ENCODE measurements at regions not wholly inside any gene's neighbourhood (a gene's known extent, or its start where the extent isn't known, plus 50 kb on each side); places are given as distances from the start of the nearest gene placed in this dataset.
"Not testable (repeated sequence)": the region's sequence is repeated elsewhere in the genome, so short reads cannot be mapped to it uniquely, and the experiment has no call there.

- no peak for DNase-seq (ENCODE audit: low read depth, low spot score)
Measured at GRCh38 chr2:64915510-64915900, 73.7 kb upstream of the SLC1A4 start.

DNA sequence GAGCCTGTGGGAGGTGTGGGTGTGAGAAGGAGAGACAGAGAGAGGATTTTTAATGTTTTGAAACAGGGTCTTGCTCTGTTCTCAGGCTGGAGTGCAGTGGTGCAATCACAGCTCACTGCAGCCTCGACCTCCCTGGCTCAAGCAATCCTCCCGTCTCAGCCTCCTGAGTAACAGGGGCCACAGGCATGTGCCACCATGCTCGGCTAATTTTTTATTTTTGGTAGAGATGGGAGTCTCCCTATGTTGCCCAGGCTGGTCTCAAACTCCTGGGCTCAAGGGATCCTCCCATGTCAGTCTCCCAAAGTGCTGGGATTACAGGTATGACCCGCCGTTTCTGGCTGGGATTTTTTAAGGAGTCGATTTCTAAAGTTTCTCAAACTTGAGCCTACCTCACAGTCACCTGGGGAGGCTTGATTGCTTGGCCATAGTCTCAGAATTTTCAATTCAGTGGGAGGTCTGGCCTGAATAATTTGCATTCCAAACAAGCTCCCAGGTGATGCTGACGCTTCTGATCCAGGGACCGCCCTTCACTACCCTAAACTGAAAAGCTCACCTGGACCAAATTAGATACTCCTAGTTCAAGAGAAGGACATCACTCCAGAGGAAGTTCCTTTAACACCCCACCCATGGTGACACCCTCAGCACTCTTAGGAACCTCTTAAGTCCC lies 70.8 kb upstream of the SLC1A4 start:
- no peak for DNase-seq (ENCODE audit: low read depth, low spot score)

- no peak for DNase-seq (ENCODE audit: low read depth, low spot score)
Measured at GRCh38 chr2:64919261-64919660, 69.9 kb upstream of the SLC1A4 start.

GRCh38 chr2:64922482-64923384 lies 66.5 kb upstream of the SLC1A4 start:
- no peak for DNase-seq (ENCODE audit: low read depth, low spot score)

DNA sequence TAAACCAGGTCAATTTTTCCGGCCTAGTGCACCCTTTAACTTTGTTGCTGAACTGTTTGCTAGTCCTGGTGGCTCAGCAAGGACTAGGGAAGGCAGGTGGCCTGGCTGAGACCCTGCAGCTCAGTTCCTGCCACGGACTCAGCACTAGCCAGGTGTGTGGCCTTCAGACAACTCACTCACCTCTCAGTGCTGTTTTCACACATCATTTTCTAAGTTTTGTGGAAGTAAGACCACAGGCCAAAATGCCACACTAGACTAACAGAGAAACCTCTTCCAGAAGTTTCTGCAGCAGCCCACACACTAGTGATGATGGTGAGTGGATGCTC lies 65.9 kb upstream of the SLC1A4 start:
- DNase-seq (ENCODE audit: low read depth, low spot score), result no peak

- no peak for DNase-seq (ENCODE audit: low read depth, low spot score)
Measured at GRCh38 chr2:64924170-64924934, 64.8 kb upstream of the SLC1A4 start.

DNA sequence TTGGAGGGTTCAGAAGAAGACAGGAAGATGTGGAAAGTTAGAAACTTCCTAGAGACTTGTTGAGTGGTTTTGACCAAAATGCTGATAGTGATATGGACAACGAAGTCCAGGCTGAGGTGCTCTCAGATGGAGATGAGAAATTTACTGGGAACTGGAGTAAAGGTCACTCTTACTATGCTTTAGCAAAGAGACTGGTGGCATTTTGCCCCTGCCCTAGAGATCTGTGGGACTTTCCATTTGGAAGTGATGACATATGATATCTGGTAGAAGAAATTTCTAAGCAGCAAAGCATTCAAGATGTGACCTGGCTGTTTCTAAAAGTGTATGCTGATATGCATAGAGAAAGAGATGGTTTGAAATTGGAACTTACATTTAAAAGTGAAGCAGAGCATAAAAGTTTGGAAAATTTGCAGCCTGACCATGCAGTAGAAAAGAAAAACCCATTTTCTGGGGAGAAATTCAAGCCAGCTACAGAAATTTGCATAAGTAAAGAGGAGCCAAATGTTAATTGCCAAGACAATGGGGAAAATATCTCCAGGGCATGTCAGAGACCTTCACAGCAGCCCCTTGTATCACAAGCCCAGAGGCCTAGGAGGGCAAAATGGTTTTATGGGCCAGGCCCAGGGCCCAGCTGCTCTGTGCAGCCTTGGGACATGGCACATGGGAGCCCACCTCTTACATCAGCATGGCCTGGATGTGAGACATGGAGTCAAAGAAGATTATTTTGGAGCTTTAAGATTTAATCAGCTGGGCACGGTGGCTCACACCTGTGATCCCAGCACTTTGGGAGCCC lies 63.1 kb upstream of the SLC1A4 start:
- not testable (repeated sequence) for DNase-seq (ENCODE audit: low read depth, low spot score)

DNA sequence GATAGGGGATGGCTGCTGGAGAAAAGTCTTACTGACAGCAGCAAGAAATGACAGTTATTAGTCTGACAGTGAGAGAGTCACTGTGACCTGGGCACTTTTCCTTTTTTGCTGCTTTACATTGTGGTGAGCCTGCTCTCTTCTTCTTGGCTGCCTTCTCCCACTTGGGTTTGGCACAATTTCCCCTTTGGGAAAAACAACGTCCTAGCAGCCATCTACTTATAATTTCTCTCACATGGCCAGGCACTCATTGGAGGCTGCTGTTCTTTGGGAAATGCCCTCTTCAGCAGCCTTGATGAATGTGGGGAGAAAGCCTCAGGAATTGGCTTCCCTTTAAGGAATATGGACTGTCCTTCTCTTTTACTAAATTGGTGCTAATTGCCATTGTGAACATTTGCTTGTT lies 60.4 kb upstream of the SLC1A4 start:
- no peak for DNase-seq (ENCODE audit: low read depth, low spot score)

DNA sequence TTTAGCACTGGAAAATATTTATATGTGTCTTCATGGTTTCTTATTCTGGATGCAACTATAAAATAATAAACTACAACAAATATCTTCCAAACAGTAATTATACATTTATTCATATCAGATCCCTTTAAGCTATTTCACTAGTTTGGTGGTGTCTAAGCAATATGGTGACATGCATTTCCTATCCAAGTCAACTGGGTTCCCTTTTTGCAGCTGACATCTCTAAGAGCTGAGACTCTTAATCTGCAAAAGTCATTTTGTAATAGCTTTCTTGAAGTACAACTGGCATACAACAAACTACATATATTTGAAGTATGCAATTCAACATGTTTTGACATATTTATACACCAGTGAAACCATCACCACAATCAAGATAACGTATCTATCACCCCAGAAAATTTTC lies 59.9 kb upstream of the SLC1A4 start:
- DNase-seq (ENCODE audit: low read depth, low spot score), result no peak

DNA sequence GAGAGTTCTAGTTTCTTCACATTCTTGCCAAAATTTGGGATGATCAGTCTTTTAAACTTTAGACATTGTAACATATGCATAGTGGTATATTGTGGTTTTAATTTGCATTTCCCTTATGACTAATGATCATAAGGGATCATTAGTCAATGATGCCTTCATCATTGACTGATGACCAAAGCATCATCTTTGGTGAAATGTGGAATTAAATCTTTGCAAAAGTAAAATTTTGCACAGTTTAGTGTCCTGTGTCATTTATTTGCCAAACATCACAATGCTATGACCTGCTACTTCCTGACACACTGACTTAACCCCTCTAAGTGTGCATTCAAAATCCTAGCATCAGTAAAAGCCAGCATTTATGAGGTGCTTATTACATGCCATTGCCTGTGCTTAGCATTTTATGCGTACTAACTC lies 58.9 kb upstream of the SLC1A4 start:
- no peak for DNase-seq (ENCODE audit: low read depth, low spot score)

DNA sequence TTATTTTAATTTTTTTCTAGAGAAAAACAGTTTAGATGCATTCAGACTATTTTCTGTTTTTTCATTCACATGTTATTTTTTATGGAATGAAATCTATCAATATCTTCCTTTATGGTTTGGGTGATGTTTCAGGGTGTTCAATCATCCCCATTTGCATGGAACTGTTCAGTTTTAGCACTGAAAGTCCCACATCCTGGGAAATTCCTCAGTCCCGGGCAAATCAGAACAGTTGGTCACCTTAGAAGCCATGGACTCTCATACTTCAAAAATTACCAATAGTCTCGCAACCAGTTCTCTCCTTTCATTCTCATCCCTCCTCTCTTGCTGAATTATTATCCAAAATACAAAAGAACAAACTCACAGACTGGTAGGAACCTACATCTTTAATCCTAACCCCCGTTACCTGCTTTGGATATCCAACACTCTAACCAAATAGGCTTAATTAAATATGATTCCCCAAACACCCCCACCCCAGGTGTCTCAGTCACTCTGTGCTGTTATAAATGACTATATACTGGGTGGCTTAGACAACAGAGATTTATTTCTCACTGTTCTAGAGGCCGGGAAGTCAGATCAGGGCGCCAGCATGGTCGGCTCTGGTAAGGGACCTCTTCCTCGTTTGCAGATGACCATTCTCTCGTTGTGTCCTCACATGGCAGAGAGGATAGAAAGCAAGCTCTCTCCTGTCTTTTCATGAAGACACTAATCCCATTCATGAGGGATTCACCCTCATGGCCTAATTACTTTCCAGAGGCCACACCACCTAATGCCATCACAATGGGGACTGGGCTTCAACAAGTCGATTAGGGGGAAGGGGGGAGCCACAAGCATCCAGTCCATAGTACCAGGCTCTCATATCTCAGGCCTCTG lies 57.7 kb upstream of the SLC1A4 start:
- DNase-seq (ENCODE audit: low read depth, low spot score), result no peak

- no peak for DNase-seq (ENCODE audit: low read depth, low spot score)
Measured at GRCh38 chr2:64932116-64932370, 57.2 kb upstream of the SLC1A4 start.

DNA sequence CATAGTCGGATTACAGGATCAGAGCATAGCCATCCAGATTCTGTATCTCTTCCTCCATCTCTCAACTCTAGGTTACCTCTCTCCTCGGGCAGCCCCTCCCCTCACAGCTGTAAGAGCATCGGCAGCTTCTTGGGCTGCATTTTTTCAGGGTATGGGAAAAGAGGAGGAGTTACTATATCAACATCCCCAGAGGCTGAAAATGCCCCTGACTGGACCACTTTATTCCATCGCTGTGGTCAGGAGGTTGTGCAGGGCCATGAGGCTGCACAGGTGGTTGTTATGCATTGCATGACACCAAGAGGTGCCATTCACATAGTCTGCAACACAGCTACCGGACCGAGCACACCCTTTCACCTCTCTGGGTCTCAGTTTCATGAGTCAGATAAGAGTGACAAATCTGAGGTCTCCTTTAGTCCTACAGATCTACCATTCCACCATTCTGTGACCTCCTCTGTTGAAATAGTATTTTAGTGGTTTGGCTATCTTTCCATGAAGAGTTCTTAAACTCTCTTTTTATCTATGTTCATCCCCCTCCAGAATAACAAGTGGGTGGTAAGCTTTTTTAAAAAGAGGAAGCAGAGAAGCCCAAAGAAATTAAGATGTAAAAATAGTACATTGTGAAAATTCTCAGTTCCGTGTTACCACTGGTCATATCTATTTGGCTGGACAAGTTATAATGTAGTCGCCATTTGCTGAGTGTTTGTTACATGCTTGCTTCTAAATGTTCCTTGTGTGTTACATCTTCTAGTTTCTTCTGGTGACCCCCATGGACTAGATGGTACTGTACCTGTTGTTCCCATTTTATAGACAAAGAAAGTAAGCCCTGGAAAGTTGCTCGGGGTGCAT lies 56.6 kb upstream of the SLC1A4 start:
- no peak for DNase-seq (ENCODE audit: low read depth, low spot score)

DNA sequence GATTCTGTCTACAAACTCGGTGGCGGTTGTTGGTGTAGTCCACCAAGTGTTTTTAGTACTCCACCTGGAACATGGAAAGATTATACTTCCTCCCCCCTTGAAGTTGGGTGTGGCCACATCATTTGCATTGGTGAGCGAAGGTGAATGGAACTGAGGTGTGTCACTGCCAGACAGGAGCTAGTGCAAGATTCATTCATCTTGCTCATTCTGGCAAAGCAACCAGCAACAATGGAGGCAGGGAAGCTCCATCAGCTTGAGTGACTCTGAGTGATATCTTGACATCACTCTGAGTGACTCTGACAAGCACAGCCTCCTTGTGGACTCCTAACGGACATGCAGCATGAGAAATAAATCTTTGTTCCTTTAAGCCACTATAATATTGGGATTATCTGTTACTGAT lies 54.7 kb upstream of the SLC1A4 start:
- no peak for DNase-seq (ENCODE audit: low read depth, low spot score)

- DNase-seq (ENCODE audit: low read depth, low spot score), result no peak
Measured at GRCh38 chr2:64936809-64937208, 52.4 kb upstream of the SLC1A4 start.

GRCh38 chr2:64937314-64937686 lies 51.9 kb upstream of the SLC1A4 start:
- not testable (repeated sequence) for DNase-seq (ENCODE audit: low read depth, low spot score)

- DNase-seq (ENCODE audit: low read depth, low spot score), result no peak
Measured at GRCh38 chr2:64937687-64938491, 51.3 kb upstream of the SLC1A4 start.

DNA sequence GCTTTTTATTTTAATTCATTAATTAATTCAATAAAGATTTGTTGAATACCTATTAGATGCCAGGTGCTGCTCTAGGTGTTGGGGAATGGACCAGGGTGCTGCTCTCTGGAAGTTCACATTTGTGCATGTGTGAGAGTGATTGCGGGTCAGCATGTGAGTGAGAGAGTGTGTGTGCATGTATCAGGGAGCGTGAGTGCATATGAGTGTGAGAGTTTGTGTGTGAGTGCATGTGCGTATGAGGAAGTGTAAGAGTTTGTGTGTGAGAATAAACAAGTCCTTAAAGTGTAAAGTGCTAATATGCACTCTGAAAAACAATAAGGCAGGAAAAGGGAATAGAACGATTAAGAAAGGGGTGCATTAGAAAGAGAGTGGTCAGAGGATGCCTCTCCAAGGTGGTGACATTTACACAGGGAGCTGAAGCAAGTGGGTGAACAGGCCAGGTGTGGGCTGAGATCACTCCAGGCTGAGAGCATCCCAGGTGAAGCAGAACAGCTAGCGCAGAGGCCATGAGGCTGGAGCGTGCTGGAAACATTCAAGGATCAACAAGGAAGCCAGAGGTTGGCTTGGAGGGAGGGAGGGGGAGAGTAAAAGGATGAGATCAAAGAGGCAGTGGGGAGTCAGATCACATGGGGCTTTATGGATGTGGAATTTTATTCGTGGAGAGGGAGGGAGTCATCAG lies 50.5 kb upstream of the SLC1A4 start:
- no peak for DNase-seq (ENCODE audit: low read depth, low spot score)

Measured in brain pericyte (primary cell).